C4-2B (cell line): ENCODE measurements at regions not wholly inside any gene's neighbourhood (a gene's known extent, or its start where the extent isn't known, plus 50 kb on each side); places are given as distances from the start of the nearest gene placed in this dataset.

Source experiments
- ZFX ChIP-seq: fragments of 450-650 bp; IDR thresholded peaks from 2 replicates; pipeline ENCODE4 v1.6.1; 2017
- TF ChIP-seq, protein P1 (sequence below): fragments of 450-650 bp; conservative IDR thresholded peaks from 2 replicates; pipeline ENCODE4 v1.5.1; 2017; ENCODE audit warnings: mild to moderate bottlenecking

DNA sequence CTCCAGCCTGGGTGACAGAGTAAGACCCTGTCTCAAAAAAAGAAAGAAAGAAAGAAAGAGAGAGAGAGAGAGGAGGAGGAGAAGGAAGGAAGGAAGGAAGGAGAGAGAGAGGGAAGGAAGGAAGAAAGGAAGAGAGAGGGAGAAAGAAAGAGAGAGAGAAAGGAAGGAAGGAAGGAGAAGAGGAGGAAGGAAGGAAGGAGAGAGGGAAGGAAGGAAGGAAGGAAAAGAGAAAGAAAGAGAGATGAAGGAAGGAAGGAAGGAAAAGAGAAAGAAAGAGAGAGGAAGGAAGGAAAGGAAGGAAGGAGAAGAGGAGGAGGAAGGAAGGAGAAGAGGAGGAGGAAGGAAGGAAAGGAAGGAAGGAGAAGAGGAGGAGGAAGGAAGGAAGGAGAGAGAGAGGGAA is 82.2 kb upstream of the ATP1B1 start:
- TF ChIP-seq, protein P1, sequence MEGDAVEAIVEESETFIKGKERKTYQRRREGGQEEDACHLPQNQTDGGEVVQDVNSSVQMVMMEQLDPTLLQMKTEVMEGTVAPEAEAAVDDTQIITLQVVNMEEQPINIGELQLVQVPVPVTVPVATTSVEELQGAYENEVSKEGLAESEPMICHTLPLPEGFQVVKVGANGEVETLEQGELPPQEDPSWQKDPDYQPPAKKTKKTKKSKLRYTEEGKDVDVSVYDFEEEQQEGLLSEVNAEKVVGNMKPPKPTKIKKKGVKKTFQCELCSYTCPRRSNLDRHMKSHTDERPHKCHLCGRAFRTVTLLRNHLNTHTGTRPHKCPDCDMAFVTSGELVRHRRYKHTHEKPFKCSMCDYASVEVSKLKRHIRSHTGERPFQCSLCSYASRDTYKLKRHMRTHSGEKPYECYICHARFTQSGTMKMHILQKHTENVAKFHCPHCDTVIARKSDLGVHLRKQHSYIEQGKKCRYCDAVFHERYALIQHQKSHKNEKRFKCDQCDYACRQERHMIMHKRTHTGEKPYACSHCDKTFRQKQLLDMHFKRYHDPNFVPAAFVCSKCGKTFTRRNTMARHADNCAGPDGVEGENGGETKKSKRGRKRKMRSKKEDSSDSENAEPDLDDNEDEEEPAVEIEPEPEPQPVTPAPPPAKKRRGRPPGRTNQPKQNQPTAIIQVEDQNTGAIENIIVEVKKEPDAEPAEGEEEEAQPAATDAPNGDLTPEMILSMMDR = no peak
- TF ChIP-seq ZFX = no peak
